ENCODE measurements at regions not wholly inside any gene's neighbourhood (a gene's known extent, or its start where the extent isn't known, plus 50 kb on each side); places are given as distances from the start of the nearest gene placed in this dataset.

- in situ Hi-C loops (cut with MboI): no loop called here
- Histone ChIP-seq H3K27me3 (replicated peaks; ENCODE audit: insufficient read depth) (no peaks in the 10 kb centered on the region), H3K9me2 (ENCODE audit: insufficient read depth) (no peaks in the 10 kb centered on the region), H3K9me3 (ENCODE audit: low read depth) (no peaks in the 10 kb centered on the region), H3K27ac (no peak overlapping the region), H3K9ac (no peak overlapping the region), H3F3A (ENCODE audit: insufficient read depth) (no peaks in the 10 kb centered on the region), H3K4me2 (ENCODE audit: unreplicated experiment) (no peak overlapping the region), H3K36me3 (ENCODE audit: low read depth) (no peaks in the 10 kb centered on the region), H3K79me2 (ENCODE audit: insufficient read depth) (no peaks in the 10 kb centered on the region), H3K4me1 (ENCODE audit: insufficient read depth) (no peaks in the 10 kb centered on the region), H4K20me1 (ENCODE audit: insufficient read depth) (no peaks in the 10 kb centered on the region), H2AFZ (no peak overlapping the region), H3K4me3 (no peak overlapping the region)
- DNase-seq: no peak
- TF ChIP-seq EZH2phosphoT487 (IDR thresholded peaks at IDR 0.05; ENCODE audit: insufficient read depth, low read depth): no peak
- WGBS, 2 experiments (ENCODE audit: low coverage in 1 of 2, low lambda C conversion rate in 2 of 2, missing lambda C conversion rate in 2 of 2): 13 to 18% methylated on average over 4 of the region's 4 CpGs
These were observed 828.3 kb upstream of the EEF2KMT start for GRCh38 chr16:5925850-5926249.

- no peaks in the 10 kb centered on the region for H3K4me1 ChIP-seq (ENCODE audit: insufficient read depth)
- H3K27me3 ChIP-seq (replicated peaks; ENCODE audit: insufficient read depth): no peaks in the 10 kb centered on the region
- no peak overlapping the region for H3K27ac ChIP-seq
- no peaks in the 10 kb centered on the region for H3F3A ChIP-seq (ENCODE audit: insufficient read depth)
- H3K9ac ChIP-seq: no peak overlapping the region
- H2AFZ ChIP-seq: no peak overlapping the region
- no peak for DNase-seq
- H3K36me3 ChIP-seq (ENCODE audit: low read depth): no peaks in the 10 kb centered on the region
- H4K20me1 ChIP-seq (ENCODE audit: insufficient read depth): no peaks in the 10 kb centered on the region
- H3K9me2 ChIP-seq (ENCODE audit: insufficient read depth): no peaks in the 10 kb centered on the region
- in situ Hi-C loops (cut with MboI): no loop called here
- TF ChIP-seq EZH2 (IDR thresholded peaks at IDR 0.05; ENCODE audit: insufficient read depth, poor library complexity, severe bottlenecking) (no peak), EZH2phosphoT487 (IDR thresholded peaks at IDR 0.05; ENCODE audit: insufficient read depth, low read depth) (no peak)
- no peak overlapping the region for H3K4me3 ChIP-seq
- no peak overlapping the region for H3K4me2 ChIP-seq (ENCODE audit: unreplicated experiment)
- no peaks in the 10 kb centered on the region for H3K79me2 ChIP-seq (ENCODE audit: insufficient read depth)
- no peaks in the 10 kb centered on the region for H3K9me3 ChIP-seq (ENCODE audit: low read depth)
- 22 to 24% methylated on average over 2 of the region's 2 CpGs for WGBS, 2 experiments (ENCODE audit: low coverage in 1 of 2, low lambda C conversion rate in 2 of 2, missing lambda C conversion rate in 2 of 2)
These were observed 825.1 kb upstream of the EEF2KMT start for GRCh38 chr16:5922686-5923085.

- Histone ChIP-seq H3K4me3 (no peak overlapping the region), H3F3A (ENCODE audit: insufficient read depth) (no peaks in the 10 kb centered on the region), H3K9me2 (ENCODE audit: insufficient read depth) (no peaks in the 10 kb centered on the region), H3K27me3 (replicated peaks; ENCODE audit: insufficient read depth) (no peaks in the 10 kb centered on the region), H3K4me1 (ENCODE audit: insufficient read depth) (no peaks in the 10 kb centered on the region), H3K9me3 (ENCODE audit: low read depth) (no peaks in the 10 kb centered on the region), H3K79me2 (ENCODE audit: insufficient read depth) (no peaks in the 10 kb centered on the region), H3K36me3 (ENCODE audit: low read depth) (no peaks in the 10 kb centered on the region), H4K20me1 (ENCODE audit: insufficient read depth) (no peaks in the 10 kb centered on the region), H3K27ac (no peak overlapping the region), H3K9ac (no peak overlapping the region), H2AFZ (no peak overlapping the region), H3K4me2 (ENCODE audit: unreplicated experiment) (no peak overlapping the region)
- TF ChIP-seq EZH2 (IDR thresholded peaks at IDR 0.05; ENCODE audit: insufficient read depth, poor library complexity, severe bottlenecking) (no peak), EZH2phosphoT487 (IDR thresholded peaks at IDR 0.05; ENCODE audit: insufficient read depth, low read depth) (no peak)
- DNase-seq: no peak
- WGBS, 2 experiments (ENCODE audit: low coverage in 1 of 2, low lambda C conversion rate in 2 of 2, missing lambda C conversion rate in 2 of 2): 4 to 6% methylated on average over 4 of the region's 4 CpGs
- in situ Hi-C loops (cut with MboI): no loop called here
These were observed 821.1 kb upstream of the EEF2KMT start for GRCh38 chr16:5918567-5919130.

- no peak for DNase-seq
- Histone ChIP-seq H3K4me2 (ENCODE audit: unreplicated experiment) (no peak overlapping the region), H3K9me2 (ENCODE audit: insufficient read depth) (no peaks in the 10 kb centered on the region), H3K36me3 (ENCODE audit: low read depth) (no peaks in the 10 kb centered on the region), H2AFZ (no peak overlapping the region), H3K9me3 (ENCODE audit: low read depth) (no peaks in the 10 kb centered on the region), H4K20me1 (ENCODE audit: insufficient read depth) (no peaks in the 10 kb centered on the region), H3K27me3 (replicated peaks; ENCODE audit: insufficient read depth) (no peaks in the 10 kb centered on the region), H3F3A (ENCODE audit: insufficient read depth) (no peaks in the 10 kb centered on the region), H3K4me3 (no peak overlapping the region), H3K27ac (no peak overlapping the region), H3K79me2 (ENCODE audit: insufficient read depth) (no peaks in the 10 kb centered on the region), H3K9ac (no peak overlapping the region), H3K4me1 (ENCODE audit: insufficient read depth) (no peaks in the 10 kb centered on the region)
- 28 to 34% methylated on average over 14 of the region's 14 CpGs for WGBS, 2 experiments (ENCODE audit: low coverage in 1 of 2, low lambda C conversion rate in 2 of 2, missing lambda C conversion rate in 2 of 2)
- in situ Hi-C loops (cut with MboI): no loop called here
- TF ChIP-seq EZH2 (IDR thresholded peaks at IDR 0.05; ENCODE audit: insufficient read depth, poor library complexity, severe bottlenecking) (no peak), EZH2phosphoT487 (IDR thresholded peaks at IDR 0.05; ENCODE audit: insufficient read depth, low read depth) (no peak)
These were observed 820.0 kb upstream of the EEF2KMT start for GRCh38 chr16:5917436-5918195.

All from GM23248 (cell line).